Prostate gland (tissue), 2 donors: ENCODE measurements at regions not wholly inside any gene's neighbourhood (a gene's known extent, or its start where the extent isn't known, plus 50 kb on each side); places are given as distances from the start of the nearest gene placed in this dataset.

Experiments
- DNase-seq: peaks from one replicate; pipeline ENCODE4 v3.0.0-alpha.2; 2019; ENCODE audit warnings: low spot score
- H3K27ac ChIP-seq, 2 donors: fragments of 200-600 bp; sonication (generic); 2 replicates each; pipeline ENCODE4 v1.5.1; 2017 to 2019
- H3K27me3 ChIP-seq: fragments of 200-600 bp; sonication (generic); replicated peaks from 2 replicates; pipeline ENCODE4 v1.5.1; 2019; ENCODE audit not compliant: insufficient read depth
- H3K36me3 ChIP-seq, 2 donors: fragments of 200-600 bp; sonication (generic); 1 replicate in 1 of 2; 2 replicates in 1 of 2; pipeline versions ENCODE4 v1.5.1 to v1.8.1; 2017 to 2019
- H3K4me1 ChIP-seq: fragments of 200-600 bp; sonication (generic); replicated peaks from 2 replicates; pipeline ENCODE4 v1.5.1; 2019
- H3K4me3 ChIP-seq, 2 donors: fragments of 200-600 bp; sonication (generic); 2 replicates each; pipeline ENCODE4 v1.5.1; 2017 to 2019
- H3K9me3 ChIP-seq: fragments of 200-600 bp; sonication (generic); 2 replicates; pipeline ENCODE4 v1.5.1; 2017
- CTCF ChIP-seq, 4 experiments: fragments of 200-600 bp in 2 of 4; fragments of 450-650 bp in 2 of 4; sonication (generic) in 2 of 4; IDR thresholded peaks; 1 replicate in 3 of 4; 2 replicates in 1 of 4; pipeline ENCODE4 v1.5.1; 2016 to 2019; ENCODE audit warnings: antibody characterized with exemption in 4 of 4, mild to moderate bottlenecking in 2 of 4, moderate library complexity in 2 of 4
- POLR2A ChIP-seq: fragments of 450-650 bp; IDR thresholded peaks from one replicate; pipeline ENCODE4 v1.6.1; 2016; ENCODE audit warnings: antibody characterized with exemption, mild to moderate bottlenecking
- POLR2AphosphoS5 ChIP-seq: sonication (generic); formaldehyde crosslinking; IDR thresholded peaks from one replicate; pipeline ENCODE4 v1.6.1; 2017; ENCODE audit warnings: antibody characterized with exemption
- WGBS: methylation state at CpG from one replicate; pipeline ENCODE4 v1.1.5; 2018; 5-methylcytosine and 5-hydroxymethylcytosine counted together
- intact Hi-C: fragments of 100-400 bp; cut with DNase I; formaldehyde crosslinking; loops from one replicate; pipeline ENCODE4 v1.14.2; 2022

GRCh38 chr2:171230176-171230575 lies 69.5 kb upstream of the TLK1 start:
- Histone ChIP-seq H3K9me3 (no peaks in the 10 kb centered on the region), H3K4me1 (no peaks in the 10 kb centered on the region), H3K4me3 (no peak overlapping the region), H3K36me3 (no peaks in the 10 kb centered on the region), H3K27me3 (no peaks in the 10 kb centered on the region), H3K27ac (no peak overlapping the region)
- TF ChIP-seq CTCF (IDR thresholded peaks at IDR 0.05), result no peak
- no peak for TF ChIP-seq POLR2A
- TF ChIP-seq POLR2AphosphoS5, result no peak
- intact Hi-C loops, result no loop called here
- WGBS, result 81% methylated on average over 3 of the region's 3 CpGs
- no peak for DNase-seq

- intact Hi-C loops, result no loop called here
These were observed 68.1 kb upstream of the TLK1 start for GRCh38 chr2:171228826-171229225.

GRCh38 chr2:171227066-171227782 lies 66.5 kb upstream of the TLK1 start:
- Histone ChIP-seq H3K27me3 (no peaks in the 10 kb centered on the region), H3K27ac (no peak overlapping the region), H3K36me3 (no peaks in the 10 kb centered on the region), H3K4me1 (no peaks in the 10 kb centered on the region), H3K4me3 (no peak overlapping the region), H3K9me3 (no peaks in the 10 kb centered on the region)
- DNase-seq, result no peak
- intact Hi-C loops, result no loop called here
- no peak for TF ChIP-seq POLR2A
- TF ChIP-seq POLR2AphosphoS5, result no peak
- no peak for TF ChIP-seq CTCF (IDR thresholded peaks at IDR 0.05)
- 48% methylated on average over 2 of the region's 2 CpGs for WGBS

More at GRCh38 chr2:171228826-171229225, 68.1 kb upstream of the TLK1 start:
- no peak overlapping the region for H3K4me3 ChIP-seq
- TF ChIP-seq CTCF (IDR thresholded peaks at IDR 0.05), result no peak
- TF ChIP-seq POLR2A, result no peak
- TF ChIP-seq POLR2AphosphoS5, result no peak
- WGBS, result 88% methylated on average over 2 of the region's 2 CpGs
- H3K36me3 ChIP-seq, result no peaks in the 10 kb centered on the region
- H3K27me3 ChIP-seq, result no peaks in the 10 kb centered on the region
- no peak for DNase-seq
- H3K4me1 ChIP-seq, result no peaks in the 10 kb centered on the region
- no peaks in the 10 kb centered on the region for H3K9me3 ChIP-seq
- no peak overlapping the region for H3K27ac ChIP-seq

GRCh38 chr2:171226461-171226860 lies 65.8 kb upstream of the TLK1 start:
- Histone ChIP-seq H3K9me3 (no peaks in the 10 kb centered on the region), H3K4me3 (no peak overlapping the region), H3K36me3 (no peaks in the 10 kb centered on the region), H3K4me1 (no peaks in the 10 kb centered on the region), H3K27me3 (no peaks in the 10 kb centered on the region), H3K27ac (no peak overlapping the region)
- TF ChIP-seq POLR2A (no peak), POLR2AphosphoS5 (no peak), CTCF (IDR thresholded peaks at IDR 0.05) (no peak)
- intact Hi-C loops, result no loop called here
- no peak for DNase-seq

- no peak for DNase-seq
- Histone ChIP-seq H3K27ac (no peak overlapping the region), H3K4me3 (no peak overlapping the region), H3K36me3 (no peaks in the 10 kb centered on the region), H3K9me3 (no peaks in the 10 kb centered on the region), H3K27me3 (no peaks in the 10 kb centered on the region), H3K4me1 (no peaks in the 10 kb centered on the region)
- intact Hi-C loops, result no loop called here
- WGBS, result 97% methylated on average over 1 of the region's 1 CpG
- TF ChIP-seq POLR2AphosphoS5, result no peak
- TF ChIP-seq CTCF (IDR thresholded peaks at IDR 0.05), result no peak
- no peak for TF ChIP-seq POLR2A
These were observed 65.3 kb upstream of the TLK1 start for GRCh38 chr2:171225989-171226388.
